H9 (cell line): ENCODE measurements at regions not wholly inside any gene's neighbourhood (a gene's known extent, or its start where the extent isn't known, plus 50 kb on each side); places are given as distances from the start of the nearest gene placed in this dataset.

ENCODE experiments used
- DNase-seq: peaks from one replicate; pipeline ENCODE4 v3.0.0-alpha.2; 2017
- H2AFZ ChIP-seq: one replicate; pipeline ENCODE4 v1.6.1; 2013; ENCODE audit warnings: mild to moderate bottlenecking, low read length, control low read depth, moderate library complexity
- H2AK5ac ChIP-seq: 2 replicates; pipeline ENCODE4 v1.6.1; 2013; ENCODE audit warnings: low read length, control low read depth, mixed read lengths; ENCODE audit not compliant: insufficient read length
- H2BK120ac ChIP-seq: one replicate; pipeline ENCODE4 v1.6.1; 2013; ENCODE audit warnings: low read depth, mild to moderate bottlenecking, low read length, control low read depth, inconsistent platforms; ENCODE audit not compliant: poor library complexity, severe bottlenecking
- H2BK12ac ChIP-seq: 2 replicates; pipeline ENCODE4 v1.6.1; 2013; ENCODE audit warnings: low read length, control low read depth, mixed read lengths, low read depth; ENCODE audit not compliant: insufficient read length
- H2BK15ac ChIP-seq: 2 replicates; pipeline ENCODE4 v1.6.1; 2013; ENCODE audit warnings: low read depth, low read length, control low read depth
- H2BK20ac ChIP-seq: one replicate; pipeline ENCODE4 v1.6.1; 2013; ENCODE audit warnings: low read depth, mild to moderate bottlenecking, low read length, control low read depth, inconsistent platforms; ENCODE audit not compliant: poor library complexity, severe bottlenecking
- H2BK5ac ChIP-seq: 2 replicates; pipeline ENCODE4 v1.6.1; 2013; ENCODE audit warnings: low read length, control low read depth, mixed read lengths; ENCODE audit not compliant: insufficient read length
- H3K14ac ChIP-seq: 2 replicates; pipeline ENCODE4 v1.6.1; 2013; ENCODE audit warnings: low read length, control low read depth; ENCODE audit not compliant: insufficient read depth
- H3K18ac ChIP-seq: 2 replicates; pipeline ENCODE4 v1.6.1; 2013; ENCODE audit warnings: low read depth, mild to moderate bottlenecking, mixed read lengths, low read length, control low read depth; ENCODE audit not compliant: insufficient read length
- H3K23ac ChIP-seq: 2 replicates; pipeline ENCODE4 v1.6.1; 2013; ENCODE audit warnings: low read length, control low read depth, mixed read lengths, low read depth; ENCODE audit not compliant: insufficient read length
- H3K23me2 ChIP-seq: 2 replicates; pipeline ENCODE4 v1.6.1; 2013; ENCODE audit warnings: low read depth, mild to moderate bottlenecking, mixed read lengths, low read length, control low read depth; ENCODE audit not compliant: insufficient read length, poor library complexity, severe bottlenecking
- H3K27ac ChIP-seq: 2 replicates; pipeline ENCODE4 v1.5.1; 2013; ENCODE audit warnings: low read length, control low read depth, mixed read lengths, low read depth; ENCODE audit not compliant: insufficient read length
- H3K27me3 ChIP-seq: 2 replicates; pipeline ENCODE4 v1.6.1; 2013; ENCODE audit warnings: low read length, control low read depth, inconsistent platforms; ENCODE audit not compliant: insufficient read depth
- H3K4ac ChIP-seq: 2 replicates; pipeline ENCODE4 v1.6.1; 2013; ENCODE audit warnings: low read depth, mild to moderate bottlenecking, control low read depth, inconsistent platforms, low read length, moderate library complexity
- H3K4me1 ChIP-seq: 2 replicates; pipeline ENCODE4 v1.6.1; 2013; ENCODE audit warnings: low read length, control low read depth, inconsistent platforms; ENCODE audit not compliant: insufficient read depth
- H3K4me2 ChIP-seq: 2 replicates; pipeline ENCODE4 v1.6.1; 2013; ENCODE audit warnings: low read length, control low read depth, mixed read lengths; ENCODE audit not compliant: insufficient read length, insufficient read depth
- H3K56ac ChIP-seq: 2 replicates; pipeline ENCODE4 v1.6.1; 2013; ENCODE audit warnings: low read depth, mild to moderate bottlenecking, mixed read lengths, low read length, control low read depth; ENCODE audit not compliant: insufficient read length
- H3K79me1 ChIP-seq: 2 replicates; pipeline ENCODE4 v1.6.1; 2013; ENCODE audit warnings: low read depth, mild to moderate bottlenecking, moderate library complexity, low read length, control low read depth, inconsistent platforms; ENCODE audit not compliant: insufficient read depth, poor library complexity, severe bottlenecking
- H3K79me2 ChIP-seq: 2 replicates; pipeline ENCODE4 v1.6.1; 2013; ENCODE audit warnings: low read length, control low read depth, inconsistent platforms; ENCODE audit not compliant: insufficient read depth
- H3K9ac ChIP-seq: 2 replicates; pipeline ENCODE4 v1.6.1; 2013; ENCODE audit warnings: low read length, control low read depth, mixed read lengths; ENCODE audit not compliant: insufficient read length; ENCODE audit errors: extremely low read depth
- H3K9me3 ChIP-seq: one replicate; pipeline ENCODE4 v1.6.1; 2013; ENCODE audit warnings: low read depth, low read length, inconsistent platforms; ENCODE audit not compliant: control insufficient read depth
- H3T11ph ChIP-seq: one replicate; pipeline ENCODE4 v1.6.1; 2013; ENCODE audit warnings: mild to moderate bottlenecking, low read length, control low read depth, inconsistent platforms
- H4K20me1 ChIP-seq: one replicate; pipeline ENCODE4 v1.6.1; 2013; ENCODE audit not compliant: control insufficient read depth, insufficient read length, insufficient read depth
- H4K5ac ChIP-seq: 2 replicates; pipeline ENCODE4 v1.6.1; 2013; ENCODE audit warnings: low read depth, mild to moderate bottlenecking, mixed read lengths, low read length, control low read depth; ENCODE audit not compliant: insufficient read length
- H4K8ac ChIP-seq: replicated peaks from 2 replicates; pipeline ENCODE4 v1.6.1; 2013; ENCODE audit warnings: low read length, control low read depth, mixed read lengths, low read depth; ENCODE audit not compliant: insufficient read length
- H4K91ac ChIP-seq: 2 replicates; pipeline ENCODE4 v1.6.1; 2013; ENCODE audit warnings: low read depth, mild to moderate bottlenecking, moderate library complexity, mixed read lengths, low read length, control low read depth; ENCODE audit not compliant: insufficient read length
- H3K27ac Mint-ChIP-seq, 3 experiments: 2 replicates in 2 of 3; 3 replicates in 1 of 3; pipeline ENCODE4 v1.8.0; 2020 to 2021; ENCODE audit warnings: mixed read lengths in 3 of 3, mild to moderate bottlenecking in 1 of 3, moderate library complexity in 1 of 3
- H3K27me3 Mint-ChIP-seq: 2 replicates; pipeline ENCODE4 v1.8.0; 2021; ENCODE audit warnings: low read depth, mild to moderate bottlenecking, moderate library complexity, mixed read lengths
- H3K36me3 Mint-ChIP-seq, 3 experiments: 2 replicates in 2 of 3; 3 replicates in 1 of 3; pipeline ENCODE4 v1.8.0; 2020 to 2021; ENCODE audit warnings: low read depth in 3 of 3, mixed read lengths in 3 of 3; ENCODE audit not compliant: insufficient read depth in 1 of 3
- H3K4me1 Mint-ChIP-seq, 2 experiments: 2 replicates each; pipeline ENCODE4 v1.8.0; 2020; ENCODE audit warnings: mixed read lengths in 2 of 2
- H3K4me3 Mint-ChIP-seq, 2 experiments: 2 replicates in 1 of 2; 3 replicates in 1 of 2; pipeline ENCODE4 v1.8.0; 2020 to 2021; ENCODE audit warnings: mild to moderate bottlenecking in 2 of 2, mixed read lengths in 2 of 2, moderate library complexity in 1 of 2
- H3K9me3 Mint-ChIP-seq, 2 experiments: 2 replicates in 1 of 2; 3 replicates in 1 of 2; pipeline ENCODE4 v1.8.0; 2020; ENCODE audit warnings: mild to moderate bottlenecking in 2 of 2, mixed read lengths in 2 of 2, moderate library complexity in 1 of 2
- CTCF ChIP-seq: fragments of 200-600 bp; sonication (generic); conservative IDR thresholded peaks from 3 replicates; pipeline ENCODE4 v1.8.0; 2021; ENCODE audit warnings: antibody characterized with exemption, mild to moderate bottlenecking
- WGBS: extraction: QIAGEN DNeasy Blood & Tissue Kit; methylation state at CpG from one replicate; pipeline ENCODE4 v1.1.7; 2013; ENCODE audit warnings: missing lambda C conversion rate, low lambda C conversion rate, mixed read lengths; ENCODE audit not compliant: insufficient read length; ENCODE audit errors: extremely low coverage; 5-methylcytosine and 5-hydroxymethylcytosine counted together

- H2BK120ac ChIP-seq, result no peak overlapping the region
- no peak overlapping the region for H2BK15ac ChIP-seq
- no peak overlapping the region for H3K23ac ChIP-seq
- no peak overlapping the region for H3T11ph ChIP-seq
- no peaks in the 10 kb centered on the region for H3K23me2 ChIP-seq
- H3K79me2 ChIP-seq, result no peaks in the 10 kb centered on the region
- no peak overlapping the region for H2AFZ ChIP-seq
- no peak overlapping the region for H4K5ac ChIP-seq
- Mint-ChIP-seq H3K36me3 (no peaks in the 10 kb centered on the region; a peak in 2 of 7 replicates), H3K27me3 (peaks cover 11% of the 10 kb centered on the region), H3K4me3 (no peak overlapping the region), H3K27ac (no peak overlapping the region), H3K4me1 (peaks cover 13 to 19% of the 10 kb centered on the region in 2 experiments), H3K9me3 (no peaks in the 10 kb centered on the region; a peak in 3 of 5 replicates)
- no peaks in the 10 kb centered on the region for H3K9me3 ChIP-seq
- no CpG with 5 or more reads among the region's 8 CpGs for WGBS
- H3K79me1 ChIP-seq, result no peaks in the 10 kb centered on the region
- no peak overlapping the region for H4K8ac ChIP-seq
- H3K4me1 ChIP-seq, result no peaks in the 10 kb centered on the region; the same call in 1 of the 2 replicates
- no peak overlapping the region for H2AK5ac ChIP-seq
- H3K4ac ChIP-seq, result no peak overlapping the region
- no peak overlapping the region for H3K14ac ChIP-seq
- no peak overlapping the region for H3K4me2 ChIP-seq
- no peak overlapping the region for H2BK5ac ChIP-seq
- H2BK20ac ChIP-seq, result no peak overlapping the region
- no peaks in the 10 kb centered on the region for H4K20me1 ChIP-seq
- H3K27ac ChIP-seq, result no peak overlapping the region
- no peak overlapping the region for H3K18ac ChIP-seq
- no peak overlapping the region for H2BK12ac ChIP-seq
- no peak overlapping the region for H4K91ac ChIP-seq
- H3K9ac ChIP-seq, result no peak overlapping the region
- H3K27me3 ChIP-seq, result no peaks in the 10 kb centered on the region
- no peak overlapping the region for H3K56ac ChIP-seq
- no peak for TF ChIP-seq CTCF
- no peak for DNase-seq
Measured at GRCh38 chr12:131636266-131636665, 74.6 kb upstream of the SFSWAP start.
